ENCODE measurements at regions not wholly inside any gene's neighbourhood (a gene's known extent, or its start where the extent isn't known, plus 50 kb on each side); places are given as distances from the start of the nearest gene placed in this dataset.

DNA sequence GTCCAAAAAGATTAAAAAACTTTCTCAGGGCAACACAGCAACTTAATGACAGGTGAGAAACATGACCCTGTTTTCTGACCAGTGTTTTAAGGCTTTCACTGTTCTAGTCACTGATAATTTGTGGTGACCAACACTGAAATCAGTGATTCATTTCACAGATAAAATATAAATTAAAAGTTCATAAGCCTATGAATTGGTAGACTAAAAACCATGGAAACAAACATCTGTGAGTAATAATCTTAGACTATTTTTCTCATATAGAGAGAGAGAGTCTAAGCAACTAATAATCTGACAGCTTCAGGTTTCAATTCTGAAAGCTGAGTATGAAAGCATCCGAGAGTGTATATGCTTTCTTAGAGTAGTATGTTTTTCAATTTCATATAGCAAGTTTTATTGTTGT lies 536.9 kb downstream of the ADGRL2 start:
- Histone ChIP-seq H3K36me3 (no peaks in the 10 kb centered on the region), H3K9me3 (ENCODE audit: low read depth) (no peaks in the 10 kb centered on the region), H3K27ac (no peak overlapping the region), H3K4me3 (no peak overlapping the region), H3K27me3 (no peaks in the 10 kb centered on the region), H3K4me1 (ENCODE audit: low read depth) (no peaks in the 10 kb centered on the region)
- no peak for TF ChIP-seq CTCF (IDR thresholded peaks at IDR 0.05; ENCODE audit: low read depth, low read length)
- DNase-seq (ENCODE audit: low read depth in 1 of 2, low spot score in 1 of 2): no peak

- Histone ChIP-seq H3K27ac (no peak overlapping the region), H3K4me1 (ENCODE audit: low read depth) (no peaks in the 10 kb centered on the region), H3K9me3 (ENCODE audit: low read depth) (no peaks in the 10 kb centered on the region), H3K4me3 (no peak overlapping the region), H3K27me3 (no peaks in the 10 kb centered on the region), H3K36me3 (no peaks in the 10 kb centered on the region)
- TF ChIP-seq CTCF (IDR thresholded peaks at IDR 0.05; ENCODE audit: low read depth, low read length): no peak
- peak in 1 of 2 donors; percentile 5 for DNase-seq (ENCODE audit: low read depth in 1 of 2, low spot score in 1 of 2)
These were observed 529.6 kb downstream of the ADGRL2 start for GRCh38 chr1:82330330-82330729.

DNA sequence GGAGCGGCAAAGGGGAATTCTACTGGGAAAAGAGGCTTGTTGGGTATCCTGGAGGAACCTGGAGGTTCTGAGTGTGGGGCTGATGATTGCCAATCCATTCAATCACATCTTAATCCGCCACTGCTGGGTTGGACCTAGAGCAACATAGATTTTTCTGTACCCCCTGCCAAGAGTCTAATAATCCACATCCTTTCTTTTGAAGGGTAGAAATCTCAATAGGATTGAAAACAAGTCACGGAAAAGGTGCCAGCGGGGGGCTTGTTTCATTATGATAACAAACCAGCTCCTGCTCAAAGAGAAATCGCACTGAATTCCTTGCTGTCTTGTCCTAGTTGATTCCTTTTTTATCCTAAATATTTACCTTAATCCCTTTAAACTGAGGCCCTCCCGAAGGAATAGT lies 528.5 kb downstream of the ADGRL2 start:
- Histone ChIP-seq H3K27me3 (no peaks in the 10 kb centered on the region), H3K4me3 (no peak overlapping the region), H3K27ac (no peak overlapping the region), H3K36me3 (no peaks in the 10 kb centered on the region), H3K4me1 (ENCODE audit: low read depth) (no peaks in the 10 kb centered on the region), H3K9me3 (ENCODE audit: low read depth) (no peaks in the 10 kb centered on the region)
- DNase-seq (ENCODE audit: low read depth in 1 of 2, low spot score in 1 of 2): no peak
- TF ChIP-seq CTCF (IDR thresholded peaks at IDR 0.05; ENCODE audit: low read depth, low read length): no peak

DNA sequence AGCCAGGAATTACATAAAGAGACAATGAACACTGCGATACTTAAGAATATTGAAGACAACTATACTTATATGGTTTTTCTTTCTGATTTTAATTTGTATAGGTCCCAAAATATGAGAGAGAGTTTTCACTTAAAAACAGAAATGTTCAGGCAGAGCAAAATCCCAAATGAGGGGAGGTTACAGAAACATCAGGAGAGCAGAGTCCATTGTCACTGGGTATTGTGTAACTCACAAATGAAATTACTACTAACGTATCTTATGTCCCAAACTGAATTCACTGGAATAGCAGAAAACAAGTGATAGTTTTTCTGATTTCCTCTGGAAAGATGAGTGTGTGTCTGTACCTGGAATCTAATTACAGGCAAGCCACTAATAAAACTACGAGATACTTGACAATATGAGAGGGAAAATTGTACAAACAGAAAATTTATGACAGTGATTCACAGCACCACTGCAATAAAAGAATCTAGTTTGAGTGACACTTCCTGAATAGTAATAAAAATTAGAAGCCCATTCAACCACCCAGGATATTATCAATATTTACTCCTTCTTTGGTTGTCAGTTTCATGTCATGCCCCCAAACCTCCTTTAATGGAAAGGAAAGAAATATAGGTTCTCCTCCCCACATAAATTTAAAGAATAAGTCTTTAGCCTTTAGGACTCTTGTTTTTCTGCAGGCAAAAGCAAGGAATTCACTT lies 522.6 kb downstream of the ADGRL2 start:
- TF ChIP-seq CTCF (IDR thresholded peaks at IDR 0.05; ENCODE audit: low read depth, low read length): no peak
- DNase-seq (ENCODE audit: low read depth in 1 of 2, low spot score in 1 of 2): no peak
- H3K9me3 ChIP-seq (ENCODE audit: low read depth): no peaks in the 10 kb centered on the region
- no peaks in the 10 kb centered on the region for H3K27me3 ChIP-seq
- H3K4me3 ChIP-seq: no peak overlapping the region
- H3K36me3 ChIP-seq: no peaks in the 10 kb centered on the region
- no peaks in the 10 kb centered on the region for H3K4me1 ChIP-seq (ENCODE audit: low read depth)
- no peak overlapping the region for H3K27ac ChIP-seq

DNA sequence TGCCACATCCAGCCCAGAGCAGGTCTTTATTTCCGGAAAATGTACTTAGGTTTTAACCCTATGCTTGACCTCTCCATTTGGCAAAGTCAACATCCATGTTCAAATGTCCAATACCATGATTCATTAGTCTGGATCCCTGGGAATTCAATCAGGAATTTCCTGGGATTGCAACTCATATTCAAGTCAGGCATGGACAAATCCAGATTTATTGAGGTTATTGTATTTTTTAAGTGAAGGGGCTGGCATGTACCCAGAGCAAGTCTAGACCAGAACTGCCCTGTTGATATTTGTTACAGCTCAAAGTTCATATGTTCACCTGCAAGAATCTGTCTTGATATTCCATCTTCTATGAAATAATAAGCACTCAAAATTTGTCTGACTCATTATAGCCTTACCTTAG lies 521.1 kb downstream of the ADGRL2 start:
- Histone ChIP-seq H3K27me3 (no peaks in the 10 kb centered on the region), H3K27ac (no peak overlapping the region), H3K4me1 (ENCODE audit: low read depth) (no peaks in the 10 kb centered on the region), H3K36me3 (no peaks in the 10 kb centered on the region), H3K9me3 (ENCODE audit: low read depth) (no peaks in the 10 kb centered on the region), H3K4me3 (no peak overlapping the region)
- TF ChIP-seq CTCF (IDR thresholded peaks at IDR 0.05; ENCODE audit: low read depth, low read length): no peak
- DNase-seq (ENCODE audit: low read depth in 1 of 2, low spot score in 1 of 2): no peak
